ENCODE measurements at regions not wholly inside any gene's neighbourhood (a gene's known extent, or its start where the extent isn't known, plus 50 kb on each side); places are given as distances from the start of the nearest gene placed in this dataset.

DNA sequence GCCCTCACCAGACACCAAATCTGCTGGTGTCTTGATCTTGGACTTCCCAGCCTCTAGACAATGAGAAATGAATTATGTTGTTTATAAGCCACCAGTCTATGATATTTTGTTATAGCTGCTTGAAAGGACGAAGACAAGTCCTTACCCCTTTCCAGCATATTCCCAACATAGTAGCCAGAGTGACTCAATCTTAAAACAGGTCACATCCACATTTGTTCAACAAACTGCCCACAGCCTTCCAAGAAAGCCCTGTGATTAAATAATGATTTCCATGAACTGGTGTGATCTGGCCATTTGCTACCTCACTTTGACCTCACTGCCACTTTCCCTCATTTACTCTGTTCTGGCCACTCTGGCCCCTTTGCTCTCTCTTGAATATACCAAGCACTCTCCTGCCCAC, 193.7 kb upstream of the CFAP20DC start:
- intact Hi-C loops (cut with micrococcal nuclease; ENCODE audit: unreplicated experiment), result no loop called here
- peaks cover 3% of the 10 kb centered on the region for H3K9me3 Mint-ChIP-seq (ENCODE audit: low read depth, unreplicated experiment)
- no peak overlapping the region for H3K27ac Mint-ChIP-seq (ENCODE audit: unreplicated experiment)
- TF ChIP-seq, protein P1, sequence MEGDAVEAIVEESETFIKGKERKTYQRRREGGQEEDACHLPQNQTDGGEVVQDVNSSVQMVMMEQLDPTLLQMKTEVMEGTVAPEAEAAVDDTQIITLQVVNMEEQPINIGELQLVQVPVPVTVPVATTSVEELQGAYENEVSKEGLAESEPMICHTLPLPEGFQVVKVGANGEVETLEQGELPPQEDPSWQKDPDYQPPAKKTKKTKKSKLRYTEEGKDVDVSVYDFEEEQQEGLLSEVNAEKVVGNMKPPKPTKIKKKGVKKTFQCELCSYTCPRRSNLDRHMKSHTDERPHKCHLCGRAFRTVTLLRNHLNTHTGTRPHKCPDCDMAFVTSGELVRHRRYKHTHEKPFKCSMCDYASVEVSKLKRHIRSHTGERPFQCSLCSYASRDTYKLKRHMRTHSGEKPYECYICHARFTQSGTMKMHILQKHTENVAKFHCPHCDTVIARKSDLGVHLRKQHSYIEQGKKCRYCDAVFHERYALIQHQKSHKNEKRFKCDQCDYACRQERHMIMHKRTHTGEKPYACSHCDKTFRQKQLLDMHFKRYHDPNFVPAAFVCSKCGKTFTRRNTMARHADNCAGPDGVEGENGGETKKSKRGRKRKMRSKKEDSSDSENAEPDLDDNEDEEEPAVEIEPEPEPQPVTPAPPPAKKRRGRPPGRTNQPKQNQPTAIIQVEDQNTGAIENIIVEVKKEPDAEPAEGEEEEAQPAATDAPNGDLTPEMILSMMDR (IDR thresholded peaks at IDR 0.05; ENCODE audit: unreplicated experiment), result no peak
- no TSS peak for BruUV-seq (replicated peaks)
- H3K36me3 Mint-ChIP-seq (ENCODE audit: insufficient read depth, unreplicated experiment), result no peaks in the 10 kb centered on the region
- no peak for DNase-seq
- CTCF ChIA-PET, result no interaction called here
- no peak overlapping the region for H3K4me3 Mint-ChIP-seq (ENCODE audit: low read depth, unreplicated experiment)
- H3K27me3 Mint-ChIP-seq (ENCODE audit: unreplicated experiment), result no peaks in the 10 kb centered on the region
- H3K4me1 Mint-ChIP-seq (ENCODE audit: low read depth, unreplicated experiment), result peaks cover 8% of the 10 kb centered on the region

DNA sequence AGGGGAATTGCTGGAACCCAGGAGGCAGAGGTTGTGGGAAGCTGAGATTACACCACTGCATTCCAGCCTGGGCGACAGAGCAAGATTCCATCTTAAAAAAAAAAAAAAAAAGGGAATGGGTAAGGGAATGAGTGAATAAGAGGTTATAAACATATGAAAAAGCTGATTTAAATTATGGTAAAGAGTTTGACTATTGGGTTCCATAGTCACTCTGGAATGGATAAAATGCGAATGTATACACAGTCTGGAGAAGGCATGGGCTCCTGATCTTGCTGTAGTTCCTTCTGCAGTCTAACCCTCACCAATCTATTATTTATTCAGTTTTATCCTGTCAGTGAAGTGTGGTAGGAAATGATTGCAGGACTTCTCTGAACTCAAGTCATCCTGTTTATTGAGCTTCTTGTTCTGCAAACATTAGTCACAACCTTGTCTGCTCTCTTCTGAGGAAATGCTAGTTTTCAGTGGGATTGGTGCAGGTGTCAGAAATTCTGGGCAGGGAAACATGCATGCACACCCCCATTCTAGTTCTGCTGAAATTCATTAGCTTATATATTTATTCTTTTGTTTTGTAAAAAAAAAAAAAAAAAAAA, 190.9 kb upstream of the CFAP20DC start:
- no peak overlapping the region for H3K4me3 Mint-ChIP-seq (ENCODE audit: low read depth, unreplicated experiment)
- H3K9me3 Mint-ChIP-seq (ENCODE audit: low read depth, unreplicated experiment), result peaks cover 6% of the 10 kb centered on the region
- intact Hi-C loops (cut with micrococcal nuclease; ENCODE audit: unreplicated experiment), result no loop called here
- CTCF ChIA-PET, result interaction anchor here (0.6 to 0.7 kb wide), 4 partner anchors 9 to 563 kb away, joined by 3 to 6 read pairs (median 4); no protein-coding TSS in a partner anchor
- TF ChIP-seq, protein P1 (IDR thresholded peaks at IDR 0.05; ENCODE audit: unreplicated experiment), result no peak
- no peaks in the 10 kb centered on the region for H3K27me3 Mint-ChIP-seq (ENCODE audit: unreplicated experiment)
- H3K4me1 Mint-ChIP-seq (ENCODE audit: low read depth, unreplicated experiment), result peaks cover 1% of the 10 kb centered on the region
- no peak for DNase-seq
- no peaks in the 10 kb centered on the region for H3K36me3 Mint-ChIP-seq (ENCODE audit: insufficient read depth, unreplicated experiment)
- no peak overlapping the region for H3K27ac Mint-ChIP-seq (ENCODE audit: unreplicated experiment)
- no TSS peak for BruUV-seq (replicated peaks)

DNA sequence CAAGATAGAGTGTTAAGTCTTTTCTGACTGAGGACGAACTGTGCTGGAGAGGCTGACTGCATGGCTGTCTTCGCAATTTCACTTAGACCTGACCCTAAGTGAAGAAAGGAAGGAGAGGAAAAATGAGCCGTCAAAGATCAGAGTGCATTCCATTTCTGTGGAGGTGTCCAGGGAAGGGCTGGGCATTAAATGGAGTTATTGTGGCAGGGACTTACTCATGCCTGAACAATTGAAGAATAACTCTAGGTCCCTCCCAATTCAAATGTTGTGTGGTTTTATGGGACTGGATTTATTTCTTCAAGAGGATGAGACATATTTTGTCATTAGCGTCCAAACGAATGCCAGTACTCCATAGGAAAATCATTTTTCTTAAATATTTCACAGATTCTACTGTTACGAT, 187.3 kb upstream of the CFAP20DC start:
- H3K36me3 Mint-ChIP-seq (ENCODE audit: insufficient read depth, unreplicated experiment), result no peaks in the 10 kb centered on the region
- BruUV-seq (replicated peaks), result no TSS peak
- CTCF ChIA-PET, result no interaction called here
- intact Hi-C loops (cut with micrococcal nuclease; ENCODE audit: unreplicated experiment), result no loop called here
- no peak for DNase-seq
- H3K27me3 Mint-ChIP-seq (ENCODE audit: unreplicated experiment), result no peaks in the 10 kb centered on the region
- no peak overlapping the region for H3K27ac Mint-ChIP-seq (ENCODE audit: unreplicated experiment)
- peaks cover 2% of the 10 kb centered on the region for H3K9me3 Mint-ChIP-seq (ENCODE audit: low read depth, unreplicated experiment)
- H3K4me3 Mint-ChIP-seq (ENCODE audit: low read depth, unreplicated experiment), result no peak overlapping the region
- TF ChIP-seq, protein P1 (IDR thresholded peaks at IDR 0.05; ENCODE audit: unreplicated experiment), result no peak
- no peaks in the 10 kb centered on the region for H3K4me1 Mint-ChIP-seq (ENCODE audit: low read depth, unreplicated experiment)

DNA sequence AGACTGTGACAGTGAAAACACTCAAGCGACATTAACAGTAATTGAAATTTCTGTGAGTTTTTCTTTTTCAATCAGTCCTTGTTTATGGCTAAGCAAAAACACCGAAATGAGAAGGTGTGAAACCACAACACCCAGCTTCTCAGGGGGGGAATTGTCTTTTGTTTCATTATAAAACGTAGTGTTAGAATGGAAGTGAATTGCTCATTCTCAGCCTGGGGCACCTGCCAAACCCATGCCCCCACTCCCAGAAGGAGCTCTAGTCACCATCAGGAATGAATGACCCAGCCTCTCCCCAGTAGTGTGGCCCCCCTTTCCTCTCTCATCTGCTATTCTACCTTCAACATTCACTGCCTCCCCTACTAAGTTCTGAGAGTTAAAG, 185.8 kb upstream of the CFAP20DC start:
- Mint-ChIP-seq H3K4me1 (ENCODE audit: low read depth, unreplicated experiment) (no peaks in the 10 kb centered on the region), H3K27ac (ENCODE audit: unreplicated experiment) (no peak overlapping the region), H3K9me3 (ENCODE audit: low read depth, unreplicated experiment) (peaks cover 2% of the 10 kb centered on the region), H3K4me3 (ENCODE audit: low read depth, unreplicated experiment) (no peak overlapping the region), H3K36me3 (ENCODE audit: insufficient read depth, unreplicated experiment) (no peaks in the 10 kb centered on the region), H3K27me3 (ENCODE audit: unreplicated experiment) (no peaks in the 10 kb centered on the region)
- DNase-seq, result no peak
- intact Hi-C loops (cut with micrococcal nuclease; ENCODE audit: unreplicated experiment), result no loop called here
- TF ChIP-seq, protein P1 (IDR thresholded peaks at IDR 0.05; ENCODE audit: unreplicated experiment), result no peak
- CTCF ChIA-PET, result interaction anchor here (0.7 kb wide), 1 partner anchor 463 kb away, joined by 4 read pairs; no protein-coding TSS in a partner anchor
- BruUV-seq (replicated peaks), result no TSS peak

Data from Calu3 (cell line).